ENCODE measurements at regions not wholly inside any gene's neighbourhood (a gene's known extent, or its start where the extent isn't known, plus 50 kb on each side); places are given as distances from the start of the nearest gene placed in this dataset.
"Not testable (repeated sequence)": the region's sequence is repeated elsewhere in the genome, so short reads cannot be mapped to it uniquely, and the experiment has no call there.

DNA sequence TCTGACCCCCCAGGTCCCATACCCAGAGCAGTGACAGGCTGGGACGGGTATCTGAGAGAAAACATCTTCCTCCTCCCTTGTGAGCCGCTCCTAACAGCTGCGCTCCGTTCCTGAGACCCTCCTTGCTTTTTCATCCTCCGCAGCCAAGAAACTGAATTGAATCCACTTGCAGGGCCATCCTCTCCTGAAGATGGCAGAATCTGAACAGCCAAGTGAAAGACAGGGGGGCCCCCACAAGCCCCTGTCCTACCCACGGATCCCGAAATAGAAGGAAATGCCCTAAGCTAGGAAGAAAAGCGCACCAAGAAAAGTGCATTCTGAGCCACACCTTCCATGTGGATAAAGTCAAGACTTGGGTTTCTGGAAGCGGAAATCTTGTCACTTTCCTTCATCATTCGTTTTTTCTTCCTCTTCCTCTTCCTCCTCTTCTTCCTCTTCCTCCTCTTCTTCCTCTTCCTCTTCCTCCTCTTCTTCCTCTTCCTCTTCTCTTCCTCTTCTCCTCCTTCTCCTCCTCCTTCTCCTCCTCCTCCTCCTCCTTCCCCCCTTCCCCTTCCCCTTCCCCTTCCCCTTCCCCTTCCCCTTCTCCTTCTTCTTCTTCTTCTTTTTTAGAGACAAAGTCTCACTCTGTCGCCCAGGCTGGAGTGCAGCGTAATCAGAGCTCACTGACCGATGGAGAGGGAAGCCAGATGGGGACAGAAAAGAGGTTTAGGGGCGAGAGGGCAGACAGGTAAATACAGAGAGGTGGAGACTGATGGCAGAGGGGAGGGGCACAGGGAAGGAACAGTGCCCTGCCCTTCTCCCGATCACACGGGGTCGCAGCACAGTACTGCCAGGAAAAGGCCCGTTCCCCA is 86.0 kb upstream of the WWC2 start:
- Histone ChIP-seq H3K9ac (ENCODE audit: insufficient read depth, low read length) (no peak overlapping the region), H3K4me2 (ENCODE audit: extremely low read depth, insufficient read depth, low read length) (no peak overlapping the region), H3K9me3 (ENCODE audit: control insufficient read depth, insufficient read depth, low read depth, low read length) (no peaks in the 10 kb centered on the region), H2AFZ (ENCODE audit: low read length) (no peak overlapping the region), H4K20me1 (ENCODE audit: control insufficient read depth, extremely low read depth, insufficient read depth, low read length) (no peaks in the 10 kb centered on the region), H3K36me3 (ENCODE audit: control insufficient read depth, insufficient read depth, low read length) (no peaks in the 10 kb centered on the region), H3K79me2 (ENCODE audit: control insufficient read depth, insufficient read depth, low read length) (no peaks in the 10 kb centered on the region), H3K4me1 (ENCODE audit: control insufficient read depth, extremely low read depth, insufficient read depth, low read length) (no peaks in the 10 kb centered on the region), H3K4me3 (replicated peaks in 1 of 4; ENCODE audit: control extremely low read depth in 1 of 4, insufficient read depth in 1 of 4, low read depth in 3 of 4, low read length in 4 of 4) (no peak overlapping the region), H3K27ac (ENCODE audit: insufficient read depth, low read length) (no peak overlapping the region), H3K27me3 (ENCODE audit: control insufficient read depth, insufficient read depth, low read length) (peaks cover 15% of the 10 kb centered on the region)
- TF ChIP-seq EZH2 (IDR thresholded peaks at IDR 0.05; ENCODE audit: low read length, missing control alignments) = no peak
- no peak for DNase-seq (ENCODE audit: low read depth in 2 of 2)

DNA sequence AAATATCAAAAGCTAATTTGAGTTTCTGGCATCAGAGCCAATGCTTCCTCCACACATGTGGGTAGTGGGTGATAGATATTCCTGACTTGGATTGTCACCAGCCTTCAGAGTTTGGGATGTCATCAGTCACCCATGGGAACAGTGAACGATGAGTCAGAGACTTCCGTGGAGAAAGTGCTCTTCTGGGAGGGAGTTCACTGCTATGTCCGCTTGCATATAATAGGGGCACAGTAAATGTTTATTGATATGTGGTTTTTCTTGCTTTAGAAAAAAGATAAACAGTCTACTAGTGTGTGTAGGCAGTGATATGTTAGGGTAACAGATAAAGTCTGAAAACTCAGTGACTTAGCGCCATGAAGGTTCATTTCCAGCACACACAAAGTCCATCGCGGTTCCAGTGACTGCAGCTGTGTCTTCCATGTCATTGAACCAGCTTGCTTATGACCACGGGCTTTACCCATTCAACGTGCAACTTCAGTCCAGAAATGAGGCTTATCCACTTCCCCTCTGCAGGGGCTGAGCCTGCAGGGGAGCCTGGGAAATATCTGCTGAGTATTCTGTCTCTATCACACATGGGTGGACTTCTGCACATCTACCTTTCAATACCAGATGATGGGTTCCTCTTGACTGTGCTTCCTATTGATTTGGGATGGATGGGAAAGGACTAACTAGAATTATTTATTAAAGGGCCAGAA is 87.7 kb upstream of the WWC2 start:
- Histone ChIP-seq H3K36me3 (ENCODE audit: control insufficient read depth, insufficient read depth, low read length) (no peaks in the 10 kb centered on the region), H3K9ac (ENCODE audit: insufficient read depth, low read length) (no peak overlapping the region), H4K20me1 (ENCODE audit: control insufficient read depth, extremely low read depth, insufficient read depth, low read length) (no peaks in the 10 kb centered on the region), H3K79me2 (ENCODE audit: control insufficient read depth, insufficient read depth, low read length) (no peaks in the 10 kb centered on the region), H3K27me3 (ENCODE audit: control insufficient read depth, insufficient read depth, low read length) (peaks cover 14% of the 10 kb centered on the region), H3K9me3 (ENCODE audit: control insufficient read depth, insufficient read depth, low read depth, low read length) (no peaks in the 10 kb centered on the region), H3K4me2 (ENCODE audit: extremely low read depth, insufficient read depth, low read length) (no peak overlapping the region), H3K4me1 (ENCODE audit: control insufficient read depth, extremely low read depth, insufficient read depth, low read length) (no peaks in the 10 kb centered on the region), H2AFZ (ENCODE audit: low read length) (no peak overlapping the region), H3K27ac (ENCODE audit: insufficient read depth, low read length) (no peak overlapping the region), H3K4me3 (replicated peaks in 1 of 4; ENCODE audit: control extremely low read depth in 1 of 4, insufficient read depth in 1 of 4, low read depth in 3 of 4, low read length in 4 of 4) (no peak overlapping the region)
- no peak for TF ChIP-seq EZH2 (IDR thresholded peaks at IDR 0.05; ENCODE audit: low read length, missing control alignments)
- TF ChIP-seq, protein P1, sequence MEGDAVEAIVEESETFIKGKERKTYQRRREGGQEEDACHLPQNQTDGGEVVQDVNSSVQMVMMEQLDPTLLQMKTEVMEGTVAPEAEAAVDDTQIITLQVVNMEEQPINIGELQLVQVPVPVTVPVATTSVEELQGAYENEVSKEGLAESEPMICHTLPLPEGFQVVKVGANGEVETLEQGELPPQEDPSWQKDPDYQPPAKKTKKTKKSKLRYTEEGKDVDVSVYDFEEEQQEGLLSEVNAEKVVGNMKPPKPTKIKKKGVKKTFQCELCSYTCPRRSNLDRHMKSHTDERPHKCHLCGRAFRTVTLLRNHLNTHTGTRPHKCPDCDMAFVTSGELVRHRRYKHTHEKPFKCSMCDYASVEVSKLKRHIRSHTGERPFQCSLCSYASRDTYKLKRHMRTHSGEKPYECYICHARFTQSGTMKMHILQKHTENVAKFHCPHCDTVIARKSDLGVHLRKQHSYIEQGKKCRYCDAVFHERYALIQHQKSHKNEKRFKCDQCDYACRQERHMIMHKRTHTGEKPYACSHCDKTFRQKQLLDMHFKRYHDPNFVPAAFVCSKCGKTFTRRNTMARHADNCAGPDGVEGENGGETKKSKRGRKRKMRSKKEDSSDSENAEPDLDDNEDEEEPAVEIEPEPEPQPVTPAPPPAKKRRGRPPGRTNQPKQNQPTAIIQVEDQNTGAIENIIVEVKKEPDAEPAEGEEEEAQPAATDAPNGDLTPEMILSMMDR (conservative IDR thresholded peaks at IDR 0.05 in 1 of 2, IDR thresholded peaks at IDR 0.05 in 1 of 2; ENCODE audit: low read depth in 1 of 2, low read length in 2 of 2) = no peak
- peak; percentile 47 to 50 for DNase-seq (ENCODE audit: low read depth in 2 of 2)

DNA sequence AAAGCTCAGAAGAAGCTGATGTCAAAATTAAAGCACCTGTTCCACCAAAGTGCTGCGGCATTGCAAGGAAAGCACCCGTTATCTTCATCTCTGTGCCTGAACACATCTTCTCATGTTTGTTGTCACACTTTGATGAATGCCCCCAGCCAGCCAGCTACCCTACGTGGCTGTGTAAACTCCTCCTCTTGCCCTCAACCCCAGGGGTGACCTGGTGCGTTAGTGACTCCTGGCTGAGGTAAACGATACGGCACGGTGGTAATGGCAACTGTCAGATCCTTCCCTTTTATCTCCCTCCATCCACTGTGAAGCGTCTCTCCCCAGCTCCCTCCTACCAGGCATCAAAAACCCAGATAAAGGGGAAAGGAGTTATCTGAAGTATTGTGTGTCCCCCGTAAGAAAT is 90.6 kb upstream of the WWC2 start:
- no peaks in the 10 kb centered on the region for H3K9me3 ChIP-seq (ENCODE audit: control insufficient read depth, insufficient read depth, low read depth, low read length)

GRCh38 chr4:183004370-183004769 is 87.2 kb upstream of the DCTD start:
- H3K36me3 ChIP-seq (ENCODE audit: control insufficient read depth, insufficient read depth, low read length); DNase-seq (ENCODE audit: low read depth in 2 of 2); H3K4me1 ChIP-seq (ENCODE audit: control insufficient read depth, extremely low read depth, insufficient read depth, low read length); H3K79me2 ChIP-seq (ENCODE audit: control insufficient read depth, insufficient read depth, low read length); H4K20me1 ChIP-seq (ENCODE audit: control insufficient read depth, extremely low read depth, insufficient read depth, low read length); H3K9ac ChIP-seq (ENCODE audit: insufficient read depth, low read length); H3K4me3 ChIP-seq (replicated peaks in 1 of 4; ENCODE audit: control extremely low read depth in 1 of 4, insufficient read depth in 1 of 4, low read depth in 3 of 4, low read length in 4 of 4); H2AFZ ChIP-seq (ENCODE audit: low read length); H3K27ac ChIP-seq (ENCODE audit: insufficient read depth, low read length); H3K9me3 ChIP-seq (ENCODE audit: control insufficient read depth, insufficient read depth, low read depth, low read length); H3K4me2 ChIP-seq (ENCODE audit: extremely low read depth, insufficient read depth, low read length): not testable (repeated sequence)
- H3K27me3 ChIP-seq (ENCODE audit: control insufficient read depth, insufficient read depth, low read length) = peaks cover 11% of the 10 kb centered on the region

More for the DNA sequence above, 90.6 kb upstream of the WWC2 start:
- Histone ChIP-seq H3K36me3 (ENCODE audit: control insufficient read depth, insufficient read depth, low read length) (no peaks in the 10 kb centered on the region), H3K4me3 (replicated peaks in 1 of 4; ENCODE audit: control extremely low read depth in 1 of 4, insufficient read depth in 1 of 4, low read depth in 3 of 4, low read length in 4 of 4) (no peak overlapping the region), H3K27me3 (ENCODE audit: control insufficient read depth, insufficient read depth, low read length) (peaks cover 13% of the 10 kb centered on the region), H3K4me1 (ENCODE audit: control insufficient read depth, extremely low read depth, insufficient read depth, low read length) (no peaks in the 10 kb centered on the region), H3K9ac (ENCODE audit: insufficient read depth, low read length) (no peak overlapping the region), H3K4me2 (ENCODE audit: extremely low read depth, insufficient read depth, low read length) (no peak overlapping the region), H3K79me2 (ENCODE audit: control insufficient read depth, insufficient read depth, low read length) (no peaks in the 10 kb centered on the region), H3K27ac (ENCODE audit: insufficient read depth, low read length) (no peak overlapping the region), H2AFZ (ENCODE audit: low read length) (no peak overlapping the region), H4K20me1 (ENCODE audit: control insufficient read depth, extremely low read depth, insufficient read depth, low read length) (no peaks in the 10 kb centered on the region)
- no peak for DNase-seq (ENCODE audit: low read depth in 2 of 2)
- TF ChIP-seq, protein P1 (conservative IDR thresholded peaks at IDR 0.05 in 1 of 2, IDR thresholded peaks at IDR 0.05 in 1 of 2; ENCODE audit: low read depth in 1 of 2, low read length in 2 of 2) = no peak
- TF ChIP-seq EZH2 (IDR thresholded peaks at IDR 0.05; ENCODE audit: low read length, missing control alignments) = no peak

Measured in fibroblast of lung (primary cell).